H9 (cell line): ENCODE measurements at regions not wholly inside any gene's neighbourhood (a gene's known extent, or its start where the extent isn't known, plus 50 kb on each side); places are given as distances from the start of the nearest gene placed in this dataset.

Experiments used
- DNase-seq: peaks from one replicate; pipeline ENCODE4 v3.0.0-alpha.2; 2017
- H2AFZ ChIP-seq: one replicate; pipeline ENCODE4 v1.6.1; 2013; ENCODE audit warnings: mild to moderate bottlenecking, low read length, control low read depth, moderate library complexity
- H2AK5ac ChIP-seq: 2 replicates; pipeline ENCODE4 v1.6.1; 2013; ENCODE audit warnings: low read length, control low read depth, mixed read lengths; ENCODE audit not compliant: insufficient read length
- H2BK120ac ChIP-seq: one replicate; pipeline ENCODE4 v1.6.1; 2013; ENCODE audit warnings: low read depth, mild to moderate bottlenecking, low read length, control low read depth, inconsistent platforms; ENCODE audit not compliant: poor library complexity, severe bottlenecking
- H2BK12ac ChIP-seq: 2 replicates; pipeline ENCODE4 v1.6.1; 2013; ENCODE audit warnings: low read length, control low read depth, mixed read lengths, low read depth; ENCODE audit not compliant: insufficient read length
- H2BK15ac ChIP-seq: 2 replicates; pipeline ENCODE4 v1.6.1; 2013; ENCODE audit warnings: low read depth, low read length, control low read depth
- H2BK20ac ChIP-seq: one replicate; pipeline ENCODE4 v1.6.1; 2013; ENCODE audit warnings: low read depth, mild to moderate bottlenecking, low read length, control low read depth, inconsistent platforms; ENCODE audit not compliant: poor library complexity, severe bottlenecking
- H2BK5ac ChIP-seq: 2 replicates; pipeline ENCODE4 v1.6.1; 2013; ENCODE audit warnings: low read length, control low read depth, mixed read lengths; ENCODE audit not compliant: insufficient read length
- H3K14ac ChIP-seq: 2 replicates; pipeline ENCODE4 v1.6.1; 2013; ENCODE audit warnings: low read length, control low read depth; ENCODE audit not compliant: insufficient read depth
- H3K18ac ChIP-seq: 2 replicates; pipeline ENCODE4 v1.6.1; 2013; ENCODE audit warnings: low read depth, mild to moderate bottlenecking, mixed read lengths, low read length, control low read depth; ENCODE audit not compliant: insufficient read length
- H3K23ac ChIP-seq: 2 replicates; pipeline ENCODE4 v1.6.1; 2013; ENCODE audit warnings: low read length, control low read depth, mixed read lengths, low read depth; ENCODE audit not compliant: insufficient read length
- H3K23me2 ChIP-seq: 2 replicates; pipeline ENCODE4 v1.6.1; 2013; ENCODE audit warnings: low read depth, mild to moderate bottlenecking, mixed read lengths, low read length, control low read depth; ENCODE audit not compliant: insufficient read length, poor library complexity, severe bottlenecking
- H3K27ac ChIP-seq: 2 replicates; pipeline ENCODE4 v1.5.1; 2013; ENCODE audit warnings: low read length, control low read depth, mixed read lengths, low read depth; ENCODE audit not compliant: insufficient read length
- H3K27me3 ChIP-seq: 2 replicates; pipeline ENCODE4 v1.6.1; 2013; ENCODE audit warnings: low read length, control low read depth, inconsistent platforms; ENCODE audit not compliant: insufficient read depth
- H3K4ac ChIP-seq: 2 replicates; pipeline ENCODE4 v1.6.1; 2013; ENCODE audit warnings: low read depth, mild to moderate bottlenecking, control low read depth, inconsistent platforms, low read length, moderate library complexity
- H3K4me1 ChIP-seq: 2 replicates; pipeline ENCODE4 v1.6.1; 2013; ENCODE audit warnings: low read length, control low read depth, inconsistent platforms; ENCODE audit not compliant: insufficient read depth
- H3K4me2 ChIP-seq: 2 replicates; pipeline ENCODE4 v1.6.1; 2013; ENCODE audit warnings: low read length, control low read depth, mixed read lengths; ENCODE audit not compliant: insufficient read length, insufficient read depth
- H3K56ac ChIP-seq: 2 replicates; pipeline ENCODE4 v1.6.1; 2013; ENCODE audit warnings: low read depth, mild to moderate bottlenecking, mixed read lengths, low read length, control low read depth; ENCODE audit not compliant: insufficient read length
- H3K79me1 ChIP-seq: 2 replicates; pipeline ENCODE4 v1.6.1; 2013; ENCODE audit warnings: low read depth, mild to moderate bottlenecking, moderate library complexity, low read length, control low read depth, inconsistent platforms; ENCODE audit not compliant: insufficient read depth, poor library complexity, severe bottlenecking
- H3K79me2 ChIP-seq: 2 replicates; pipeline ENCODE4 v1.6.1; 2013; ENCODE audit warnings: low read length, control low read depth, inconsistent platforms; ENCODE audit not compliant: insufficient read depth
- H3K9ac ChIP-seq: 2 replicates; pipeline ENCODE4 v1.6.1; 2013; ENCODE audit warnings: low read length, control low read depth, mixed read lengths; ENCODE audit not compliant: insufficient read length; ENCODE audit errors: extremely low read depth
- H3K9me3 ChIP-seq: one replicate; pipeline ENCODE4 v1.6.1; 2013; ENCODE audit warnings: low read depth, low read length, inconsistent platforms; ENCODE audit not compliant: control insufficient read depth
- H3T11ph ChIP-seq: one replicate; pipeline ENCODE4 v1.6.1; 2013; ENCODE audit warnings: mild to moderate bottlenecking, low read length, control low read depth, inconsistent platforms
- H4K20me1 ChIP-seq: one replicate; pipeline ENCODE4 v1.6.1; 2013; ENCODE audit not compliant: control insufficient read depth, insufficient read length, insufficient read depth
- H4K5ac ChIP-seq: 2 replicates; pipeline ENCODE4 v1.6.1; 2013; ENCODE audit warnings: low read depth, mild to moderate bottlenecking, mixed read lengths, low read length, control low read depth; ENCODE audit not compliant: insufficient read length
- H4K8ac ChIP-seq: replicated peaks from 2 replicates; pipeline ENCODE4 v1.6.1; 2013; ENCODE audit warnings: low read length, control low read depth, mixed read lengths, low read depth; ENCODE audit not compliant: insufficient read length
- H4K91ac ChIP-seq: 2 replicates; pipeline ENCODE4 v1.6.1; 2013; ENCODE audit warnings: low read depth, mild to moderate bottlenecking, moderate library complexity, mixed read lengths, low read length, control low read depth; ENCODE audit not compliant: insufficient read length
- H3K27ac Mint-ChIP-seq, 3 experiments: 2 replicates in 2 of 3; 3 replicates in 1 of 3; pipeline ENCODE4 v1.8.0; 2020 to 2021; ENCODE audit warnings: mixed read lengths in 3 of 3, mild to moderate bottlenecking in 1 of 3, moderate library complexity in 1 of 3
- H3K27me3 Mint-ChIP-seq: 2 replicates; pipeline ENCODE4 v1.8.0; 2021; ENCODE audit warnings: low read depth, mild to moderate bottlenecking, moderate library complexity, mixed read lengths
- H3K36me3 Mint-ChIP-seq, 3 experiments: 2 replicates in 2 of 3; 3 replicates in 1 of 3; pipeline ENCODE4 v1.8.0; 2020 to 2021; ENCODE audit warnings: low read depth in 3 of 3, mixed read lengths in 3 of 3; ENCODE audit not compliant: insufficient read depth in 1 of 3
- H3K4me1 Mint-ChIP-seq, 2 experiments: 2 replicates each; pipeline ENCODE4 v1.8.0; 2020; ENCODE audit warnings: mixed read lengths in 2 of 2
- H3K4me3 Mint-ChIP-seq, 2 experiments: 2 replicates in 1 of 2; 3 replicates in 1 of 2; pipeline ENCODE4 v1.8.0; 2020 to 2021; ENCODE audit warnings: mild to moderate bottlenecking in 2 of 2, mixed read lengths in 2 of 2, moderate library complexity in 1 of 2
- H3K9me3 Mint-ChIP-seq, 2 experiments: 2 replicates in 1 of 2; 3 replicates in 1 of 2; pipeline ENCODE4 v1.8.0; 2020; ENCODE audit warnings: mild to moderate bottlenecking in 2 of 2, mixed read lengths in 2 of 2, moderate library complexity in 1 of 2
- CTCF ChIP-seq: fragments of 200-600 bp; sonication (generic); conservative IDR thresholded peaks from 3 replicates; pipeline ENCODE4 v1.8.0; 2021; ENCODE audit warnings: antibody characterized with exemption, mild to moderate bottlenecking
- WGBS: extraction: QIAGEN DNeasy Blood & Tissue Kit; methylation state at CpG from one replicate; pipeline ENCODE4 v1.1.7; 2013; ENCODE audit warnings: missing lambda C conversion rate, low lambda C conversion rate, mixed read lengths; ENCODE audit not compliant: insufficient read length; ENCODE audit errors: extremely low coverage; 5-methylcytosine and 5-hydroxymethylcytosine counted together

GRCh38 chr5:54693936-54694657 lies 176.5 kb downstream of the SNX18 start:
- WGBS, result no CpG with 5 or more reads among the region's 7 CpGs
- Histone ChIP-seq H3K4ac (no peak overlapping the region), H3K79me1 (no peaks in the 10 kb centered on the region), H3K56ac (no peak overlapping the region), H4K91ac (no peak overlapping the region), H2BK20ac (no peak overlapping the region), H2BK15ac (no peak overlapping the region), H3K9me3 (no peaks in the 10 kb centered on the region), H3K4me1 (no peaks in the 10 kb centered on the region), H2BK5ac (no peak overlapping the region), H3K18ac (no peak overlapping the region), H3K79me2 (no peaks in the 10 kb centered on the region), H2BK12ac (no peak overlapping the region), H4K20me1 (no peaks in the 10 kb centered on the region), H2AFZ (no peak overlapping the region), H3K4me2 (no peak overlapping the region), H3K23me2 (no peaks in the 10 kb centered on the region), H3K27ac (no peak overlapping the region), H2AK5ac (no peak overlapping the region), H3K23ac (no peak overlapping the region), H3K14ac (no peak overlapping the region; the same call in 1 of the 2 replicates), H3T11ph (no peak overlapping the region), H4K5ac (no peak overlapping the region), H2BK120ac (no peak overlapping the region), H3K27me3 (no peaks in the 10 kb centered on the region), H4K8ac (no peak overlapping the region), H3K9ac (no peak overlapping the region)
- no peaks in the 10 kb centered on the region for H3K9me3 Mint-ChIP-seq
- DNase-seq, result no peak
- no peak overlapping the region for H3K27ac Mint-ChIP-seq
- H3K27me3 Mint-ChIP-seq, result no peaks in the 10 kb centered on the region
- H3K4me3 Mint-ChIP-seq, result no peak overlapping the region
- no peaks in the 10 kb centered on the region for H3K36me3 Mint-ChIP-seq
- no peaks in the 10 kb centered on the region for H3K4me1 Mint-ChIP-seq
- TF ChIP-seq CTCF, result no peak
